HG02938 (cell line): ENCODE measurements at regions not wholly inside any gene's neighbourhood (a gene's known extent, or its start where the extent isn't known, plus 50 kb on each side); places are given as distances from the start of the nearest gene placed in this dataset.
"Not testable (repeated sequence)": the region's sequence is repeated elsewhere in the genome, so short reads cannot be mapped to it uniquely, and the experiment has no call there.

Experiments used
- ATAC-seq: cut with Tn5 transposase; IDR thresholded peaks from one replicate; pipeline ENCODE4 v1.9.1; 2021; ENCODE audit warnings: mild to moderate bottlenecking, moderate library complexity; ENCODE audit not compliant: unreplicated experiment

- no peak for ATAC-seq
These were observed 284.8 kb downstream of the TUSC7 start for GRCh38 chr3:116994351-116994879.

- ATAC-seq, result no peak
These were observed 293.9 kb downstream of the TUSC7 start for GRCh38 chr3:117003501-117003900.

- ATAC-seq, result no peak
These were observed 295.7 kb downstream of the TUSC7 start for GRCh38 chr3:117005274-117005673.

GRCh38 chr3:117005911-117006522, 296.4 kb downstream of the TUSC7 start:
- ATAC-seq, result no peak

- no peak for ATAC-seq
These were observed 300.7 kb downstream of the TUSC7 start for GRCh38 chr3:117010318-117010717.

GRCh38 chr3:117011687-117012250, 302.2 kb downstream of the TUSC7 start:
- no peak for ATAC-seq

GRCh38 chr3:117016378-117016777, 306.8 kb downstream of the TUSC7 start:
- ATAC-seq, result no peak

GRCh38 chr3:117017135-117017894, 307.7 kb downstream of the TUSC7 start:
- ATAC-seq, result peak; percentile 82

GRCh38 chr3:117018655-117019054, 309.1 kb downstream of the TUSC7 start:
- ATAC-seq, result no peak

- peak; percentile 43 for ATAC-seq
These were observed 309.6 kb downstream of the TUSC7 start for GRCh38 chr3:117019082-117019713.

- ATAC-seq, result no peak
These were observed 316.8 kb downstream of the TUSC7 start for GRCh38 chr3:117026401-117026800.

GRCh38 chr3:117035745-117036144, 326.2 kb downstream of the TUSC7 start:
- ATAC-seq, result no peak

GRCh38 chr3:117036259-117036799, 326.8 kb downstream of the TUSC7 start:
- no peak for ATAC-seq

GRCh38 chr3:117045143-117045542, 335.6 kb downstream of the TUSC7 start:
- ATAC-seq, result no peak

GRCh38 chr3:117047951-117048705, 338.5 kb downstream of the TUSC7 start:
- ATAC-seq, result no peak

GRCh38 chr3:117052395-117052794, 342.8 kb downstream of the TUSC7 start:
- no peak for ATAC-seq

GRCh38 chr3:117054556-117054955, 345.0 kb downstream of the TUSC7 start:
- ATAC-seq, result no peak

- ATAC-seq, result not testable (repeated sequence)
These were observed 347.4 kb downstream of the TUSC7 start for GRCh38 chr3:117056946-117057345.

- ATAC-seq, result no peak
These were observed 349.7 kb downstream of the TUSC7 start for GRCh38 chr3:117059067-117059955.

- ATAC-seq, result no peak
These were observed 350.3 kb downstream of the TUSC7 start for GRCh38 chr3:117059956-117060270.
